CD4-positive, alpha-beta T cell (primary cell): ENCODE measurements at regions not wholly inside any gene's neighbourhood (a gene's known extent, or its start where the extent isn't known, plus 50 kb on each side); places are given as distances from the start of the nearest gene placed in this dataset.

Experiments used
- ATAC-seq: fragments of 200-7000 bp; cut with Tn5 transposase; one replicate; pipeline ENCODE4 v1.10.0; 2022; ENCODE audit warnings: mild to moderate bottlenecking; ENCODE audit not compliant: poor library complexity
- CTCF ChIA-PET: fragments of 350-600 bp; sonication (Branson Sonifier 250); formaldehyde crosslinking; loops from one replicate; lab custom pipeline; 2021; ENCODE audit warnings: antibody characterized with exemption, inconsistent platforms; lab: Charles Lee
- POLR2A ChIA-PET: fragments of 350-600 bp; sonication (Branson Sonifier 250); formaldehyde crosslinking; loops from one replicate; lab custom pipeline; 2021; ENCODE audit warnings: antibody characterized with exemption, inconsistent platforms; lab: Charles Lee
- DNase-seq, 14 experiments: peaks; one replicate each; pipeline ENCODE4 v3.0.0-alpha.2; 2013 to 2020; ENCODE audit warnings: mixed read lengths in 2 of 14
- H3K27ac ChIP-seq, 2 donors: one replicate each; pipeline versions ENCODE4 v1.5.1 to v1.7.0; 2013; ENCODE audit warnings: low read length in 2 of 2, low read depth in 1 of 2, mild to moderate bottlenecking in 1 of 2
- H3K27me3 ChIP-seq, 2 experiments: 1 replicate in 1 of 2; 2 replicates in 1 of 2; pipeline versions ENCODE4 v1.6.1 to v1.7.0; 2013; ENCODE audit warnings: low read length in 2 of 2, control low read depth in 1 of 2, mild to moderate bottlenecking in 1 of 2, moderate library complexity in 1 of 2; ENCODE audit not compliant: insufficient read depth in 2 of 2, control insufficient read depth in 1 of 2
- H3K36me3 ChIP-seq: one replicate; pipeline ENCODE4 v1.6.1; 2013; ENCODE audit warnings: low read length, control low read depth; ENCODE audit not compliant: insufficient read depth
- H3K4me1 ChIP-seq: one replicate; pipeline ENCODE4 v1.6.1; 2013; ENCODE audit warnings: low read length, control low read depth; ENCODE audit not compliant: insufficient read depth
- H3K4me3 ChIP-seq: one replicate; pipeline ENCODE4 v1.5.1; 2013; ENCODE audit warnings: mild to moderate bottlenecking, low read length, moderate library complexity
- H3K9me3 ChIP-seq, 2 experiments: 1 replicate in 1 of 2; 2 replicates in 1 of 2; pipeline versions ENCODE4 v1.6.1 to v1.7.0; 2013; ENCODE audit warnings: low read length in 2 of 2, mild to moderate bottlenecking in 2 of 2, control low read depth in 1 of 2, moderate library complexity in 1 of 2; ENCODE audit not compliant: control insufficient read depth in 1 of 2, insufficient read depth in 1 of 2
- H3K27ac Mint-ChIP-seq: one replicate; pipeline ENCODE4 v1.8.0; 2020; ENCODE audit warnings: mixed read lengths
- H3K27me3 Mint-ChIP-seq: one replicate; pipeline ENCODE4 v1.8.0; 2021; ENCODE audit warnings: mixed read lengths
- H3K36me3 Mint-ChIP-seq: one replicate; pipeline ENCODE4 v1.8.0; 2021; ENCODE audit warnings: low read depth, mixed read lengths
- H3K4me1 Mint-ChIP-seq: one replicate; pipeline ENCODE4 v1.8.0; 2021; ENCODE audit warnings: low read depth, mixed read lengths
- H3K4me3 Mint-ChIP-seq: one replicate; pipeline ENCODE4 v1.8.0; 2020; ENCODE audit warnings: mild to moderate bottlenecking, mixed read lengths
- H3K9me3 Mint-ChIP-seq: one replicate; pipeline ENCODE4 v1.8.0; 2020; ENCODE audit warnings: mixed read lengths
- intact Hi-C, 2 experiments: fragments of 100-400 bp; cut with DNase I in 1 of 2; cut with micrococcal nuclease in 1 of 2; formaldehyde crosslinking; loops; one replicate each; pipeline versions ENCODE4 v1.15.1 to v1.9.0; 2023 to 2025; cut with DNase I, micrococcal nuclease
- TF ChIP-seq, protein P1 (sequence below): fragments of 200-600 bp; IDR thresholded peaks from one replicate; pipeline ENCODE4 v1.8.0; 2022; ENCODE audit warnings: antibody characterized with exemption, mild to moderate bottlenecking

DNA sequence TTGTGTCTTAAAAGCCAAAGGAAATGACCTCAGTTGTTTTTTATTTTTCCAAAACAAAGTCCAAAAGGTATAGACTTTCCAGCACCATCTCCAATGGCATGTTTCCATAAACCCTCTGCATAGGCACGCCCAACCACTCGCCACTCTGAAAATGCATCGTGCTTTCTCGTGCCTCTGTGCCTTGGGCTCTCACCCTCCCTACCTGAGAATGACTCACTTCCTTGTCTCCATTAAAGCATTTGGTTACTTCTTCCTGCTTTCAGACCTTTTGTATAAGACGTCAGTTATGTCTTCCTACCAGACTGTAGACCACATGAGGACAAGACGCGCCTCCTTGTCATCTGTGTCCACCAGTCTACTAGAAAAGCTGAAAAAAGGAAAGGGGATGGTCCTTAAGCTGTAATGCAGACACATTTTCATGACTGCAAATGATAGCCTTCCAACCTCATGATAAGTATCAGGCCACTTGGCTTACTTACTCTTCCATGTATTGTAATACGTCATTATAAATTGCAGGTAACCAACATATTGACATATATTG, 61.2 kb upstream of the CDYL start:
- H3K27ac ChIP-seq: no peak overlapping the region
- Mint-ChIP-seq H3K27me3 (peaks cover 13% of the 10 kb centered on the region), H3K4me3 (no peak overlapping the region), H3K9me3 (no peaks in the 10 kb centered on the region), H3K4me1 (no peaks in the 10 kb centered on the region), H3K36me3 (no peaks in the 10 kb centered on the region), H3K27ac (no peak overlapping the region)
- no peak for ATAC-seq
- H3K4me1 ChIP-seq: no peaks in the 10 kb centered on the region
- H3K9me3 ChIP-seq: no peaks in the 10 kb centered on the region
- TF ChIP-seq, protein P1, sequence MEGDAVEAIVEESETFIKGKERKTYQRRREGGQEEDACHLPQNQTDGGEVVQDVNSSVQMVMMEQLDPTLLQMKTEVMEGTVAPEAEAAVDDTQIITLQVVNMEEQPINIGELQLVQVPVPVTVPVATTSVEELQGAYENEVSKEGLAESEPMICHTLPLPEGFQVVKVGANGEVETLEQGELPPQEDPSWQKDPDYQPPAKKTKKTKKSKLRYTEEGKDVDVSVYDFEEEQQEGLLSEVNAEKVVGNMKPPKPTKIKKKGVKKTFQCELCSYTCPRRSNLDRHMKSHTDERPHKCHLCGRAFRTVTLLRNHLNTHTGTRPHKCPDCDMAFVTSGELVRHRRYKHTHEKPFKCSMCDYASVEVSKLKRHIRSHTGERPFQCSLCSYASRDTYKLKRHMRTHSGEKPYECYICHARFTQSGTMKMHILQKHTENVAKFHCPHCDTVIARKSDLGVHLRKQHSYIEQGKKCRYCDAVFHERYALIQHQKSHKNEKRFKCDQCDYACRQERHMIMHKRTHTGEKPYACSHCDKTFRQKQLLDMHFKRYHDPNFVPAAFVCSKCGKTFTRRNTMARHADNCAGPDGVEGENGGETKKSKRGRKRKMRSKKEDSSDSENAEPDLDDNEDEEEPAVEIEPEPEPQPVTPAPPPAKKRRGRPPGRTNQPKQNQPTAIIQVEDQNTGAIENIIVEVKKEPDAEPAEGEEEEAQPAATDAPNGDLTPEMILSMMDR: no peak
- DNase-seq: no peak
- POLR2A ChIA-PET: no interaction called here
- CTCF ChIA-PET: no interaction called here
- no peaks in the 10 kb centered on the region for H3K27me3 ChIP-seq
- H3K4me3 ChIP-seq: no peak overlapping the region
- no peaks in the 10 kb centered on the region for H3K36me3 ChIP-seq
- intact Hi-C loops: no loop called here

- Histone ChIP-seq H3K4me3 (no peak overlapping the region), H3K27me3 (no peaks in the 10 kb centered on the region), H3K36me3 (no peaks in the 10 kb centered on the region), H3K4me1 (no peaks in the 10 kb centered on the region), H3K27ac (no peak overlapping the region), H3K9me3 (peaks cover 0 to 2% of the 10 kb centered on the region in 2 experiments)
- Mint-ChIP-seq H3K36me3 (no peaks in the 10 kb centered on the region), H3K4me3 (no peak overlapping the region), H3K4me1 (no peaks in the 10 kb centered on the region), H3K9me3 (no peaks in the 10 kb centered on the region), H3K27me3 (peaks cover 6% of the 10 kb centered on the region), H3K27ac (no peak overlapping the region)
- intact Hi-C loops: no loop called here
- ChIA-PET POLR2A (no interaction called here), CTCF (no interaction called here)
- DNase-seq: no peak
- TF ChIP-seq, protein P1: no peak
- ATAC-seq: no peak
Measured at GRCh38 chr6:4712291-4712690, 63.9 kb upstream of the CDYL start.

DNA sequence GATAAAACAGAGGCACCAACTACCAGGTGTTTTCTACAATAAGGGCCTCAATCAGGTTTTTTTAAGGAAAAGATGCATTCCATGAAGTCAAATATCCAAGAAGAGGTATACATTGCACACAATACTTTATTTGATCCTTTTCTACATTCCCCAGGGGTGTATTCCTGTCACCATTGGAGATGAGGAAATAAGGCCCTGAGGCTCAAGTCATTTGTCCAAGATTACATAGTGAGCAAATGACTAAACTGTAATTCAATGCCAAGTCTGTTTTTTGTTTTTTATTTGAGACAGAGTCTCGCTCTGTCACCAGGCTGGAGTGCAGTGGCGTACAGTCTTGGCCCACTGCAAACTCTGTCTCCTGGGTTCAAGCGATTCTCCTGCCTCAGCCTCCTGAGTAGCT, 69.2 kb upstream of the CDYL start:
- no peak overlapping the region for H3K4me3 ChIP-seq
- Mint-ChIP-seq H3K27me3 (peaks cover 6% of the 10 kb centered on the region), H3K4me3 (no peak overlapping the region), H3K27ac (no peak overlapping the region), H3K9me3 (no peaks in the 10 kb centered on the region), H3K36me3 (no peaks in the 10 kb centered on the region), H3K4me1 (no peaks in the 10 kb centered on the region)
- ChIA-PET CTCF (no interaction called here), POLR2A (no interaction called here)
- H3K36me3 ChIP-seq: no peaks in the 10 kb centered on the region
- no peaks in the 10 kb centered on the region for H3K27me3 ChIP-seq
- DNase-seq: no peak
- H3K9me3 ChIP-seq: peaks cover 0 to 5% of the 10 kb centered on the region in 2 experiments
- TF ChIP-seq, protein P1: no peak
- intact Hi-C loops: no loop called here
- no peak for ATAC-seq
- H3K4me1 ChIP-seq: no peaks in the 10 kb centered on the region
- H3K27ac ChIP-seq: no peak overlapping the region
